ENCODE measurements at regions not wholly inside any gene's neighbourhood (a gene's known extent, or its start where the extent isn't known, plus 50 kb on each side); places are given as distances from the start of the nearest gene placed in this dataset.

- no peak for TF ChIP-seq CTCF (IDR thresholded peaks at IDR 0.05; ENCODE audit: low read depth, low read length)
- TF ChIP-seq MYC (IDR thresholded peaks at IDR 0.05; ENCODE audit: low read depth, low read length) = no peak
- TF ChIP-seq MAX (IDR thresholded peaks at IDR 0.05; ENCODE audit: low read depth, low read length) = no peak
- no peak for TF ChIP-seq POLR2A (IDR thresholded peaks at IDR 0.05; ENCODE audit: extremely low read depth, insufficient read length)
Observed at GRCh38 chr4:83768146-83768545, 232.2 kb downstream of the GPAT3 start.
